ENCODE measurements at regions not wholly inside any gene's neighbourhood (a gene's known extent, or its start where the extent isn't known, plus 50 kb on each side); places are given as distances from the start of the nearest gene placed in this dataset.

GRCh38 chr2:111616651-111617218, 267.3 kb downstream of the ANAPC1 start:
- no peak for TF ChIP-seq CTCF (IDR thresholded peaks at IDR 0.05)
- TF ChIP-seq FOXJ3 (CRISPR knock-in tag; IDR thresholded peaks at IDR 0.05) = no peak
- no peak for TF ChIP-seq REST (IDR thresholded peaks at IDR 0.05; ENCODE audit: low read depth, low read length)
- no peak for TF ChIP-seq RAD21 (IDR thresholded peaks at IDR 0.05; ENCODE audit: low read length)
- TF ChIP-seq MAX (IDR thresholded peaks at IDR 0.05; ENCODE audit: low read depth) = no peak
- TF ChIP-seq POLR2AphosphoS5 (IDR thresholded peaks at IDR 0.05; ENCODE audit: low read depth, low read length) = no peak
- TF ChIP-seq NFIC (IDR thresholded peaks at IDR 0.05; ENCODE audit: borderline replicate concordance) = no peak
- no peak for TF ChIP-seq NRF1 (IDR thresholded peaks at IDR 0.05; ENCODE audit: low read depth, low read length)
- TF ChIP-seq RFX5 (IDR thresholded peaks at IDR 0.05; ENCODE audit: low read length) = no peak
- no peak for TF ChIP-seq ZBTB33 (IDR thresholded peaks at IDR 0.05; ENCODE audit: borderline replicate concordance, low read depth)
- no peak for TF ChIP-seq TEAD4 (IDR thresholded peaks at IDR 0.05; ENCODE audit: borderline replicate concordance, insufficient read depth)
- no peak for TF ChIP-seq EP300 (IDR thresholded peaks at IDR 0.05; ENCODE audit: borderline replicate concordance in 1 of 2, low read depth in 1 of 2, low read length in 1 of 2)
- no peak for TF ChIP-seq MXI1 (IDR thresholded peaks at IDR 0.05; ENCODE audit: low read depth, low read length)
